GM10266 (cell line): ENCODE measurements at regions not wholly inside any gene's neighbourhood (a gene's known extent, or its start where the extent isn't known, plus 50 kb on each side); places are given as distances from the start of the nearest gene placed in this dataset.

Experiments used
- DNase-seq: peaks from one replicate; pipeline ENCODE4 v3.0.0; 2012; ENCODE audit errors: extremely low spot score
- TF ChIP-seq, protein P1 (sequence below): IDR thresholded peaks from 2 replicates; pipeline ENCODE4 v1.5.1; 2012; ENCODE audit warnings: mild to moderate bottlenecking, low read depth; ENCODE audit not compliant: control insufficient read depth, insufficient read depth; ENCODE audit errors: missing control alignments

DNA sequence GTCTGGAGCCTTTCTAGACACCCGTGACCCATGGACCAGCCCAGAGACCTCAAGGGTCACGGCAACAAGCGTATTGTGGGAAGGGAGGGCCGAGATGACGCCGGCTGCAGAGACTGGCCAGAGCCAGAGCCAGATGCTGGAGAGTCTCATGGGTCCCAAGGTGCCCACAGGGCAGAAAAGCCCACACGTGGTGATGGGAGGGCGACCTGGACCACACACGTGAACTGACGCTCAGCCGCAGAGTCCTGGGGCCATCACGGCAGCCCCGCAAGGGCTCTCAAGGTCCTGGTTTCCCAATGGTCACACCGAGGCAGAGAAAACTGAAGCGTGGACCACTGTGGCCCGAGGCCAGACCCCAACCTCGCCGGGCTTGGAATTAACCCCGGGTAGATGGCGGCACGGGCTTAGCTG lies 92.6 kb downstream of the YTHDF1 start:
- TF ChIP-seq, protein P1, sequence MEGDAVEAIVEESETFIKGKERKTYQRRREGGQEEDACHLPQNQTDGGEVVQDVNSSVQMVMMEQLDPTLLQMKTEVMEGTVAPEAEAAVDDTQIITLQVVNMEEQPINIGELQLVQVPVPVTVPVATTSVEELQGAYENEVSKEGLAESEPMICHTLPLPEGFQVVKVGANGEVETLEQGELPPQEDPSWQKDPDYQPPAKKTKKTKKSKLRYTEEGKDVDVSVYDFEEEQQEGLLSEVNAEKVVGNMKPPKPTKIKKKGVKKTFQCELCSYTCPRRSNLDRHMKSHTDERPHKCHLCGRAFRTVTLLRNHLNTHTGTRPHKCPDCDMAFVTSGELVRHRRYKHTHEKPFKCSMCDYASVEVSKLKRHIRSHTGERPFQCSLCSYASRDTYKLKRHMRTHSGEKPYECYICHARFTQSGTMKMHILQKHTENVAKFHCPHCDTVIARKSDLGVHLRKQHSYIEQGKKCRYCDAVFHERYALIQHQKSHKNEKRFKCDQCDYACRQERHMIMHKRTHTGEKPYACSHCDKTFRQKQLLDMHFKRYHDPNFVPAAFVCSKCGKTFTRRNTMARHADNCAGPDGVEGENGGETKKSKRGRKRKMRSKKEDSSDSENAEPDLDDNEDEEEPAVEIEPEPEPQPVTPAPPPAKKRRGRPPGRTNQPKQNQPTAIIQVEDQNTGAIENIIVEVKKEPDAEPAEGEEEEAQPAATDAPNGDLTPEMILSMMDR = no peak
- no peak for DNase-seq

DNA sequence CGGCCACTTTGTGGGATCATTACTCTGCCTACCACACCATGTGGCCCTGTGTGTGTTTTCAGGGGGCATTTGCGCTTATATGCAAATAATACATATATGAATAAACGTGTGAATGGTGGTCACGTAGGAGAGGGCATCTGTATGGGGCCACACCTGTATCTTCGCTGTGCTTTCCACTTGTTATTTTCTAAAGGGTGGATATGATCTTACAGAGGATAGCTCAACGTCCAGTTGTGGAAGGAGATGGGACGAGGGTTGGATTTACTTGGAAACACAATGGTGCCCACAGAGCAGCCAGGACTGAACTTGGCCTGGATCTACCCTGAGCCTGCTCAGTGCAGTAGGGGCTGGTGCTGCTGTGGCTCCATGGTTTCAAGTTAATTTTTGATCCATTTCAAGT lies 93.3 kb downstream of the YTHDF1 start:
- no peak for DNase-seq
- TF ChIP-seq, protein P1 = no peak

GRCh38 chr20:63121749-63122405 lies 94.1 kb downstream of the YTHDF1 start:
- TF ChIP-seq, protein P1 = no peak
- no peak for DNase-seq

- TF ChIP-seq, protein P1 = no peak
- DNase-seq = no peak
Observed at GRCh38 chr20:63121246-63121645, 94.7 kb downstream of the YTHDF1 start.

- TF ChIP-seq, protein P1 = no peak
- DNase-seq = no peak
Observed at GRCh38 chr20:63120808-63121090, 95.2 kb downstream of the YTHDF1 start.

GRCh38 chr20:63119963-63120807 lies 95.7 kb downstream of the YTHDF1 start:
- no peak for DNase-seq
- TF ChIP-seq, protein P1 = no peak

GRCh38 chr20:63119121-63119962 lies 96.6 kb downstream of the YTHDF1 start:
- TF ChIP-seq, protein P1 = no peak
- no peak for DNase-seq
